HG02840 (cell line): ENCODE measurements at regions not wholly inside any gene's neighbourhood (a gene's known extent, or its start where the extent isn't known, plus 50 kb on each side); places are given as distances from the start of the nearest gene placed in this dataset.
A peak's percentile ranks its signal among the peaks of the same experiment; 100 is the strongest.
"Not testable (repeated sequence)": the region's sequence is repeated elsewhere in the genome, so short reads cannot be mapped to it uniquely, and the experiment has no call there.

Experiments
- ATAC-seq: cut with Tn5 transposase; IDR thresholded peaks from one replicate; pipeline ENCODE4 v1.9.1; 2021; ENCODE audit warnings: mild to moderate bottlenecking, moderate library complexity, moderate number of reproducible peaks; ENCODE audit not compliant: unreplicated experiment, low FRiP score

DNA sequence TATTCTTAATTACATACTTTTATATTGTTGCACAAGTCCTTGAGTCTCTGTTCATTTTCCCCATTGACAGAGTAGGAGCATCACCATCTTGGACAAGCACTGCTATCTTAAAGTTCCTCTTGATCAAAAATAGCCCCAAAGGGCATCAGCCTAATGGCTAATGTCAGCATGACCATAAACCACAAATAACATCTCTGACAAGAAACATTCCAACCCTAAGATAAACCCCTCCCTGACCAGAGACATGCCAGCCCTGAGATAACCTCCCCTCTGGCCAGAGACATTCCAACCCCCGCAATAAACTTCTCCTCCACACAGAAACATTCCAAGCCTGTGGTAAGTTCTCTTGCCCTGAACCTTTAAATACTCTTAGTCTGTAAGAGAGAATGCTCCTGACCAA is 293.7 kb downstream of the ANXA1 start:
- not testable (repeated sequence) for ATAC-seq

GRCh38 chr9:73446306-73446705 is 294.6 kb downstream of the ANXA1 start:
- no peak for ATAC-seq

- no peak for ATAC-seq
Observed at GRCh38 chr9:73451003-73451402, 299.3 kb downstream of the ANXA1 start.

GRCh38 chr9:73459817-73460216 is 308.2 kb downstream of the ANXA1 start:
- ATAC-seq, result no peak

DNA sequence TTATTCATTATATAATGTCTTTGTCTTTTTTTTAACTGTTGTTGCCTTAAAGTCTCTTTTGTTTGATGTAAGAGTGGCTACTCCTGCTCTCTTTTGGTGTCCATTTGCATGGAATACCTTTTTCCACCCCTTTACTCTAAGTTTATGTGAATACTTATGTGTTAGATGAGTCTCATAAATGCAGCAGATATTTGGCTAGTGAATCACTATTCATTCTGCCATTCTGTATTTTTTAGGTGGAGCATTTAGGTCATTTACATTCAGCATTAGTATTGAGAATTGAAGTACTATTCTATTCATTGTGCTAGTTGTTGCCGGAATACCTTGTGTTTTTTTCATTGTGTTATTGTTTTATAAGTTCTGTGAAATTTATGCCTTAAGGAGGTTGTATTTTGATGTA is 317.1 kb downstream of the ANXA1 start:
- ATAC-seq, result no peak

DNA sequence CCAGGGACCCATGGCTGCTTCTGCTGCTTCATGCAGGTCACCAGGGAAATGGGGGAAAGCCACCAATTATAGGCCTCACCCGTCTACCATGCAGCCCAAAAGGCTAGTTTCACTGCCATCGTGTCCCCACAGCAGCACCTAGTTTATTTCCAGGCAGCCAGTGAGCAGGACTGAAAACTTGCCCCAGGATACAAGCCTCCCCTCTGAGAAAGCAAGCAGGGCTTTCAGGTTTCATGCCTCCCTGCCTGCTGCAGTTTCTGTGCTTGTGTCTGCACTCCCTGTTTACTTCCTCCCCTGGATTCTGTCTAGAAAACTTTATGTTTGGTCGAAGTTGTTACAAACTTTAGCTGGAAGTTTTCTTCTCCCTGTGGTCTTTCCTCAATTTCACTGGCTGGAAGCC is 319.1 kb downstream of the ANXA1 start:
- ATAC-seq, result no peak

- ATAC-seq, result no peak
Observed at GRCh38 chr9:73474002-73474600, 322.4 kb downstream of the ANXA1 start.

DNA sequence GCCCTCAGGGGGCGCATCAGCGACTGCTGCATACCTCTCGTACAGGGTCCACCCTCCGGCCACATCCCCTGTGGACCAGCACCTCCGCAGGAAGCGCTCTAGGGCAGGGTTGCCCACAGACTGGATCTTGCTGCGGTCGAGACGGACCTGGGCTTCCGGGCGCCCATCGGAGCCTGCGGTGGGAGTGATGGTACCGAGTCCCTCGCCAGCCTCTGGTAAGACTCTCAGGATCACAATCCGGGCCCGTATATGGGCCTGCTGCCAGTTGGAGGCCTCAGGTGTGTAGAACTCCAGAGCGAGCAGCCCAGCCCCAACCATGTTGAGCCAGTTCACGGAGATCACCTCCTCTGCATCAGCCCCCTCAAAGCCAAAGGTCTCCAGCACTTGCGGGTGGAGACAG is 323.0 kb downstream of the ANXA1 start:
- no peak for ATAC-seq

DNA sequence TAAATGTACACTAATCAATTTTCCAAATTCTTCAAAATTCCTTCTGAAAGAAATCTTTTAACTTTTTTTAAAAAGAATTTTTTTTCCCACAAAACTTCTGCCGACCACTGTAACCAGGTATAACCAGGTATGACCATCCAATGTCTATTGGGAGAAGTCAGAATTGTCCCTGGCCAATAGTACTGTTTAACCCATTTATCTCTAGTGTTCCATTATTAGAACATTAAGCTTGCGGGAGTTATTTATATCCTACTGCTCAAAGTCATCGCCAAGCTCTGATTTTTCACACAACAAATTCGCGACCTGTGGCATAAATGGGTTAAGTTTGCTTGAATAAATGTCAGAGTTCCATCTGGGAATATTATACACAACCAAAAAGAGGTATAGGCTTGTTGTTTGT is 343.2 kb downstream of the ANXA1 start:
- no peak for ATAC-seq

- no peak for ATAC-seq
Observed at GRCh38 chr9:73497796-73498195, 346.1 kb downstream of the ANXA1 start.

GRCh38 chr9:73515216-73515615 is 363.6 kb downstream of the ANXA1 start:
- ATAC-seq, result no peak

GRCh38 chr9:73523391-73523790 is 371.7 kb downstream of the ANXA1 start:
- ATAC-seq, result no peak

DNA sequence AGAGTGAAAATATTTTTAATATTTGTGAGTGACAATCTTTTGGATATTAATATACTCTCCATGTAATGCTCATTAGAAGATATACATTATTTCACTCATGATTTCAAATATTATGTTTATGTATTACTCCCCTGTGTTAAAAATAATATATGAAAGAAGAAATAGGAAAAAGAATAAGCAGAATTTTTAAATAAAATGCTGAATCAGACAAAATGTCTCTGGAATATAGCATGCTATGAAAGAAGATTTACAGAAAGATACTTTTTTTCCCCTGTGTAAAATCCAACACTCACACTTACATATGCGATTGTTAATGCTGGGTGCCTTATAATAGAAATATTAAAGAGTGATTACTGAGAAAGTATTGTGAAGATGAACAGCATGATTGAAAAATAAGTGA is 373.7 kb downstream of the ANXA1 start:
- no peak for ATAC-seq

GRCh38 chr9:73527521-73527920 is 375.9 kb downstream of the ANXA1 start:
- no peak for ATAC-seq

DNA sequence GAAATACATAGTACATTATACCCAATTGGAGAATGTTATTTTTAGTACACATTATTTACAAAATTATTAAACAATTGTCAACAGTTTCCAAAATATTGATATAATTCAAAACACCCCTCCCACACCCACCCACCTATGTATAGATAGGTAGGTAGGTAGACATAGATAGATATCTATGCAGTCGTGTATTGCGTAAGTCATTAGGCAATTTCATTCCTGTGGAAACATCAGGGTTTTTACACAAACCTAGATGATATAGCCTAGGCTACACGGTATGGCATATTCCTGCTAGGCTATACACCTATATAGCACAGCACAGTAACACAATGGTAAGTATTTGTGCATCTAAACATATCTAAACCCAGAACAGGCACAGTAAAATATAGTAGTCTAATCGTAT is 377.3 kb downstream of the ANXA1 start:
- ATAC-seq, result no peak

DNA sequence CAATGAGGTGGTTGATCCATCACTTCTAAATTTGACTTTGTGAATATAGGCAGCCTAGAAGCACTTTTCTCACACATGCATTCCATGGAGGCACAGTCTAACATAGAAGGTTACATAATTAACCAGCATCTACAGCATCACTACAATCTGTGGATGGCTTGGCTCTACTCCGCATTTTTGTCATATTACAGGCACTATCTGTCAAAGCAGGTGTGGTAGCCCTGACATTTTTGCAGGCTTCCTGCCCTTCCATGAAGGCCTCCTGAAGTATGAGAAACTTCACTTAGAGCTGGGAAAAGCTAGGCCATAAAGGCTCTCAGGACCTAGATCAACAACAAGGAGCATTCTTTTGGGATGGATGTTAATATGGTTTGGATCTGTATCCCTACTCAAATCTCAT is 378.0 kb downstream of the ANXA1 start:
- no peak for ATAC-seq

DNA sequence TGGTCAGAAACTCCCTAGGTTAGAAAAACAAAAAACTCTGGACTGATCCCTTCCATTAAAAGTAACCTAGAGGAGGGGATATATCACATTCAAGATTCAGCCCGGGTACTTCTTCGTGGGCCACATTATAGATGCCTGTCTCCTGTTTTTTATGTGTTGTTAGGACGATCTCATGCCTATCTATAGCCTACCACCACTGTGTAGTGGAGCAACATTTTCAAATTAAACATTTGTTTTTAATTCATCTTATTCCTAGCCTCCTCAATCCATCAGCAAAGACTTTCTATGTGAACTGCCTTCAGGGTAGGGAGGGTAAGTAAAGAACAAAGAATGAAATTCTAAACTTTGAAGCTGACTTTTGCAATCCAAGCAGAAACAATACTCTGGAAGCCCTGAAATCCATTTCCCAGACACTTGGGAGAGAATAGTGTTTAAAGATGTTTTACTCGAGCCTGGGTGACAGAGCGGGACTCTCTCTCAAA is 379.4 kb downstream of the ANXA1 start:
- ATAC-seq, result no peak

DNA sequence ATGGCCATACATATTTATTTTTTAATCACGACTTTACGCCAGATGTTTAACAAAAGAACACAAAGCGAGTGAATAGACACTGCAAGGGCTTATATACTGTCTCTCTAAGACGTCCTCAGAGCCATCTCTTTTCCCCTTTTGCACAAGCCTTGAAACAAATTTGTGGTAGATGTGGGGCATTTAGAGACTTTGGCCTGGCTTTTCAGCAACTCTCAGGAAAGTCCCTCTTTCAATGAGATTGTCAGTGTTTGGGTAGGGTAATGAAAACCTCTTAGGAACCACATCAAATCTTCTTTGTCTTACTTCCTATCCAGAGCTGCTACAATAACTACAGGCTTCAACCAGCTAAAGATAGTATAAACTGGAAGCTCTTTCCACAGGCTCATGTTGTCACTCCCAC is 380.0 kb downstream of the ANXA1 start:
- peak; percentile 50 for ATAC-seq

- no peak for ATAC-seq
Observed at GRCh38 chr9:73532985-73533384, 381.3 kb downstream of the ANXA1 start.

DNA sequence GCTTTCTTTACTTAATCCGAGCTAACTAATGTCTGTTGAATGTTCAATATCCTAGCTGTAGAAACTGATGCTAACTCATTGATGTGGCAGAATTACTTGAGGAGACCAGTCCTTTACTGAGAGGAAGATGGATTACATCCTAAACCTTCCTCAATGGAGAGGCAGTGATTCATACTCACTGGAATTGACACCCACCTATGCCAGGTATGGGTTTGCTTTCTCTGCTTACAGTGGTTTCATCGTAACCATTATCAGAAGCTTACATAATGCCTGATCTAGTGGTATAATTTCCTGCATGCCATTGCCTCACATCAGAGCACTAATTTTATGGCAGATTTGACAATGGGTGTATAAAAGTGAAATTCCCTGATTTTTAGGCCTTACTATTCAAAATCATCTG is 384.7 kb downstream of the ANXA1 start:
- no peak for ATAC-seq

GRCh38 chr9:73537561-73537960 is 385.9 kb downstream of the ANXA1 start:
- no peak for ATAC-seq

- no peak for ATAC-seq
Observed at GRCh38 chr9:73539881-73540390, 388.3 kb downstream of the ANXA1 start.

DNA sequence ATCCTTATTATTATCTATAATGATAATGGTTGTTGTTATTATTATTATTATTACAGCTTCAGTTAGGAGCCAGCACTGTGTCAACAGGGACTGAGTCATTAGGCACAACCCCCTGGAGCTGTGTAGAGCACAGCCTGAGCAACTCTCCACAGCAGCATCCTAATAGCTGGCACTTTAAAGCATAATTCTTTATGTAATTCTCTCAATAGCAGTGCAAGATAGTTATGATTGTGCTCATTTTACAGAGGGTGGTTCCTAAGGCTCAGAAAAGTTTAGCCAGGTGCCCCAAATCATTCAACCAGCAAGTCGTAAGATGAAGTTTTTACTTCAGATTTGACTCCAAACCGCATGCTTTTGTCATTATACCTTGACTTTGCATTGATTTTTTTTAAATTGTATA is 390.3 kb downstream of the ANXA1 start:
- ATAC-seq, result no peak
